ENCODE measurements at regions not wholly inside any gene's neighbourhood (a gene's known extent, or its start where the extent isn't known, plus 50 kb on each side); places are given as distances from the start of the nearest gene placed in this dataset.

DNA sequence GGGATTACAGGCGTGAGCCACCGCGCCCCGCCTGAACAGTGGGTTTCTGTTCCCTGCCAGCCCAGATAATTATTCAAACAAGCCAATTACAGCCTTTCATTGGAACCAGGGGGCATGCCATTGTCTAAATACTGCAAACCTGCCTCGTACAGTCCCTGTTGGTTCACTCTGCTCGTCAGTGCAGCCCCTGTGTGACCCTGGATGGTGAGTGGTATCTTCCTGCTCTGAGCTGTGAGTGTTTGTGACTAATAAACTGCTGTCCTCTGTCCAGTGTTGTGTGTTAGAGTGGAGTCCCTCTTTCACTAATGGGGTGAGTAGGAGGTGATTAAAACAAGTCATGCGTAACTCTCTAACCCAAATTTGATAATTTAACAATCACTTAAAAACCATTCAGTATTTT, 176.5 kb upstream of the FAM3C start:
- TF ChIP-seq, protein P1, sequence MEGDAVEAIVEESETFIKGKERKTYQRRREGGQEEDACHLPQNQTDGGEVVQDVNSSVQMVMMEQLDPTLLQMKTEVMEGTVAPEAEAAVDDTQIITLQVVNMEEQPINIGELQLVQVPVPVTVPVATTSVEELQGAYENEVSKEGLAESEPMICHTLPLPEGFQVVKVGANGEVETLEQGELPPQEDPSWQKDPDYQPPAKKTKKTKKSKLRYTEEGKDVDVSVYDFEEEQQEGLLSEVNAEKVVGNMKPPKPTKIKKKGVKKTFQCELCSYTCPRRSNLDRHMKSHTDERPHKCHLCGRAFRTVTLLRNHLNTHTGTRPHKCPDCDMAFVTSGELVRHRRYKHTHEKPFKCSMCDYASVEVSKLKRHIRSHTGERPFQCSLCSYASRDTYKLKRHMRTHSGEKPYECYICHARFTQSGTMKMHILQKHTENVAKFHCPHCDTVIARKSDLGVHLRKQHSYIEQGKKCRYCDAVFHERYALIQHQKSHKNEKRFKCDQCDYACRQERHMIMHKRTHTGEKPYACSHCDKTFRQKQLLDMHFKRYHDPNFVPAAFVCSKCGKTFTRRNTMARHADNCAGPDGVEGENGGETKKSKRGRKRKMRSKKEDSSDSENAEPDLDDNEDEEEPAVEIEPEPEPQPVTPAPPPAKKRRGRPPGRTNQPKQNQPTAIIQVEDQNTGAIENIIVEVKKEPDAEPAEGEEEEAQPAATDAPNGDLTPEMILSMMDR (IDR thresholded peaks at IDR 0.05; ENCODE audit: borderline replicate concordance, insufficient read depth, low read depth, low read length): no peak
- no peak overlapping the region for H3K4me3 ChIP-seq (ENCODE audit: low read depth, low read length)

DNA sequence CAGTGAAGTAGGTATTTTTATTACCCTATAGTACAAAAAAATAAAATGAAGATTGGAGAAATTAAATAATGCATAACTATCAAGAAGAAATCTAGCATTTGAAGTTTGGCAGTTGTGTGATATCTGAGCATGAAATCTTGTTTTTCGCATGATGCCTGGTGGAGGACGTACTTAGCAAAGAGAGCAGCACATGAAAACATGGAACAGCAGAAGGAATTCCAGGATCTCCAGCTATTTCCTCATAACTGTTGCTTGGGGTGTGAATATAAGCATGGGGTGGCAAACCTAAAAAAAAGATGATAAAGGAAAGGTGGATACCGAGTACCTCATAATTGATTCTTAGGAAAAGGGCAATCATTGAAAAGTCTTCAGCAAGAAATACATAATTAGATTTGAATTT, 174.3 kb upstream of the FAM3C start:
- no peak overlapping the region for H3K4me3 ChIP-seq (ENCODE audit: low read depth, low read length)
- TF ChIP-seq, protein P1 (IDR thresholded peaks at IDR 0.05; ENCODE audit: borderline replicate concordance, insufficient read depth, low read depth, low read length): no peak

DNA sequence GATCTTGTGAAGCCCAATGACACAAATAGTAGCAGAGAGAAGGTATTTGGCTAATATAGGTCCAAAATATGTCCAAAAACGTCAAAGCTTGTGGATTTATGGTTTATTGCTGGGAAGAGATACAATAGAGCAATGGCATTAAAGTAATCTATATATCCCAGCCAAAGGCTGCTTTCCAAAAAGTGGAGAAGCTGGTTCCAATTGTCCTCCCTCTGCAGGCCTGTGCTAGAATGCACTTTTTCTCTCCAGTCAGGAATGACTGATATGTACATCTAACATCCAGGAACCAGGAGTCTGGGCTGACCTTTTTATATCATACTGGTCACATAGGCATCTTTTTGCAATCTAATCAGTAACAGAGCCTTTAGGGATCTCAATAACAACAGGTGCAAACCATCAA, 167.1 kb upstream of the FAM3C start:
- TF ChIP-seq, protein P1 (IDR thresholded peaks at IDR 0.05; ENCODE audit: borderline replicate concordance, insufficient read depth, low read depth, low read length): no peak
- no peak overlapping the region for H3K4me3 ChIP-seq (ENCODE audit: low read depth, low read length)

DNA sequence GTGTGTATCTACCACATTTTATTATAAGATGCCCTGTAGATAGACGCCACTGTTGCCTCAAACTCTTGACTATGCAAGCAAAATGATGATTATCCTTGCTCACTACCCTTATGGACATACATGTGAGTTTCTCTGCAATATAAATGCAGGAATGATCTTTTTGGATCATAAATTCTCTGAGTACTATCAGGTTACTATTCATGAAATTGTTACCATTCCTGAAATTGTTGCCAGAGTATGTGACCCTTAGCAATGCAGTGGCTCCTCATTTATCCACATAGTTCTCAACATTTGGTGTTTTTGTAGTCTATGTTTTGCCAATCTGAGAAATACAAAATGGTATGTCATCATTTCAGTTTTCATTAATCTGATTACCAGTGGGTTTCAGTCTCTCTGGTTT, 166.2 kb upstream of the FAM3C start:
- no peak overlapping the region for H3K4me3 ChIP-seq (ENCODE audit: low read depth, low read length)
- TF ChIP-seq, protein P1 (IDR thresholded peaks at IDR 0.05; ENCODE audit: borderline replicate concordance, insufficient read depth, low read depth, low read length): no peak

DNA sequence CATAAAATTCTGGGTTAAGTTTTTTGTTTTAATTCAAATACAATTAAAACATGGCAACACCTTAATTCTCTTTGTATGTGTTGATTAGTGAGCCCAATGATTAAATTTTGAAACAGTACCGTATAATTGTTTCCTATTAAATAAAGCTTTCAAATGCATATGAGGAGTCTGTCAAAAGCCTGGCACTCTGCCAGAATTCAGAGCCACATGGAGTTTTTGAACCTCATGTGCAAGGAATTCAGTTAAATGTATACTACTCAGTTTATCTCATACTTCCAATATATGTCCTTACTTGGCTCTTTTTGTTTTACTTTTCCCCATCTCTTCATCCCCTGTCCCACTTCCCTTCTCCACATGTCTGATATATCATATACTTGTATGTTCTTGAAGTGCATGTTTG, 165.6 kb upstream of the FAM3C start:
- H3K4me3 ChIP-seq (ENCODE audit: low read depth, low read length): no peak overlapping the region
- TF ChIP-seq, protein P1 (IDR thresholded peaks at IDR 0.05; ENCODE audit: borderline replicate concordance, insufficient read depth, low read depth, low read length): no peak

DNA sequence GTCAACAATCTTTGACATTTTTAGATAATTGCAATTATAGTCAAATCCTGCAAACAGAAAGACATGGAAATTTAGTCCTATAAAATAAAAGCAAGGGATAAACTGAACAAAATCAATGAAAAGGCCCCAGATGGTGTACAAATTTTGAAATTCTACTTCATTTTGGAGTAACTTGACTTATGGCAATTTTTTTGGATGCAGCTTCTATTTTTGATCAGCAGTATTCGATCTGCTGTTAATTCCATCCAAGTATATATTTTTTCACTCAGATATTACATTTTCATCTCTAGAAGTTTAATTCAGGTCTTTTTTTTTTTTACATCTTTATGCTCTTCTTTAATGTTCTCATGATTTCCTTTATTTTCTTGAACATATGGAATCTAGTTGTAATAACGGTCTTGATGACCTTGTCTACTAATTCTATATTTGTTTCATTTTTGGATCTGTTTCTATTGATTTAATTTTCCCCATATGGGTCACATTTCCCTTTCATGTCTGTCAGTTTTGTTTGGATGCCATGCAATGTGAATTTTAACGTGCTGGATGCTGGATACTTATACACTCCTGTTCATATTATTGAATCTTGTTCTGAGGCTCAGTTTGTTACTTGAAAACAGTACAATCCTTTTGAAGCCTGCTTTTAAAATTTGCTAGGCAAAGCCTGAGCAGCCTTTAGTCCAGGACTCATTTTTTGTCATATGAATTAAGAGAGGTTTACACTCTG, 164.3 kb upstream of the FAM3C start:
- TF ChIP-seq, protein P1 (IDR thresholded peaks at IDR 0.05; ENCODE audit: borderline replicate concordance, insufficient read depth, low read depth, low read length): no peak

DNA sequence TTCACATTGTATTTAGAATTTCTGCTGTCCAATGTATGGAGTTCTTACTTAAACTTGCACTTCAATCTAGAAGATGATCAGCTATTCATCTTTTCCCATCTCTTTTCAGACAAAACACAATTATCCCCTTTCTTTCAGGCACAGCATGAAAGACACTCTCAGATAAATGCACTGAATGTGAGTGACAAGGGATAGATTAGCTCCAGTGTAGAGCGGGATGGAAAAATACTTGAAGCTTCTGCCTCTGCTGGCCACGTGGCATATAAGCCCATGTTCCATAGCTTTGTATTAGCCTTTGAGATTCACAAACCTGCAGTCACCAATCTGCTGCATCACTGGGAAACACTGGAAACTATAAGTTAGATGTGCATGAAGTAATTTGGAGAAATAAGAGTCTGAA, 162.2 kb upstream of the FAM3C start:
- no peak overlapping the region for H3K4me3 ChIP-seq (ENCODE audit: low read depth, low read length)
- TF ChIP-seq, protein P1 (IDR thresholded peaks at IDR 0.05; ENCODE audit: borderline replicate concordance, insufficient read depth, low read depth, low read length): no peak

More for the DNA sequence above, 164.3 kb upstream of the FAM3C start:
- no peak overlapping the region for H3K4me3 ChIP-seq (ENCODE audit: low read depth, low read length)
